Vagina (tissue), 2 donors: ENCODE measurements at regions not wholly inside any gene's neighbourhood (a gene's known extent, or its start where the extent isn't known, plus 50 kb on each side); places are given as distances from the start of the nearest gene placed in this dataset.
"Not testable (repeated sequence)": the region's sequence is repeated elsewhere in the genome, so short reads cannot be mapped to it uniquely, and the experiment has no call there.

Source experiments
- DNase-seq, 2 donors: peaks; one replicate each; pipeline ENCODE4 v3.0.0-alpha.2; 2017; ENCODE audit errors: extremely low spot score in 2 of 2
- H3K27ac ChIP-seq: fragments of 200-600 bp; sonication (generic); one replicate; pipeline ENCODE4 v1.5.1; 2019
- H3K27me3 ChIP-seq: fragments of 200-600 bp; sonication (generic); one replicate; pipeline ENCODE4 v1.5.1; 2019
- H3K36me3 ChIP-seq, 2 donors: fragments of 200-600 bp; sonication (generic); one replicate each; pipeline ENCODE4 v1.5.1; 2017 to 2019
- H3K4me1 ChIP-seq: fragments of 200-600 bp; sonication (generic); one replicate; pipeline ENCODE4 v1.5.1; 2019
- H3K4me3 ChIP-seq, 2 donors: fragments of 200-600 bp; sonication (generic); 1 replicate in 1 of 2; 2 replicates in 1 of 2; pipeline ENCODE4 v1.5.1; 2016 to 2019
- H3K9me3 ChIP-seq: fragments of 200-600 bp; sonication (generic); one replicate; pipeline ENCODE4 v1.5.1; 2019
- POLR2A ChIP-seq, 2 donors: fragments of 450-650 bp; IDR thresholded peaks; one replicate each; pipeline ENCODE4 v1.6.1; 2017; ENCODE audit warnings: antibody characterized with exemption in 2 of 2, mild to moderate bottlenecking in 2 of 2, moderate library complexity in 2 of 2
- POLR2AphosphoS5 ChIP-seq, 2 donors: sonication (generic); formaldehyde crosslinking; IDR thresholded peaks; one replicate each; pipeline ENCODE4 v1.9.0; 2017; ENCODE audit warnings: antibody characterized with exemption in 2 of 2, mild to moderate bottlenecking in 2 of 2, low read depth in 1 of 2; ENCODE audit not compliant: insufficient read depth in 1 of 2
- intact Hi-C: fragments of 100-400 bp; cut with DNase I; formaldehyde crosslinking; loops from one replicate; pipeline ENCODE4 v1.15.1; 2023
- TF ChIP-seq, protein P1 (sequence below), 3 experiments: fragments of 450-650 bp in 2 of 3; fragments of 200-600 bp in 1 of 3; sonication (generic) in 1 of 3; IDR thresholded peaks; one replicate each; pipeline ENCODE4 v1.5.1; 2017 to 2019; ENCODE audit warnings: antibody characterized with exemption in 3 of 3, mild to moderate bottlenecking in 2 of 3, moderate library complexity in 2 of 3

DNA sequence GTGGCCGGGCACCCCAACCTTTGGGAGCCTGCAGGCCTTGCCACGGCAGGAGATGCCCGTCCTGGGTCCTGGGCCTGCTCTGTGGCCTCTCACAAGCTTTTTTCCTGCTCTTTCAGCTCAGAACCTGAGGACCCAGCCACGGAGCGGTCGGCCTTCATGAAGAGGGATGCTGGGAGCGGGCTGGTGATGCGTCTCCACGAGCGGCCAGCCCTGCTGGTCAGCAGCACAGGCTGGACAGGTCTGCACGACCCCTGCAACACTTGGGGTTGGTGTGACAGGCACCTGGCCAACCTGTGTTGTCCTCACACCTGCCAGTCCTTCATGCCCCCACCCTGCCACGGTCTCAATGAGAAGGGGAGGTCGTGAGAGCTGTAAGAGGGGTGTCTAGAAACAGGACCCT is 170.0 kb downstream of the ADRA2C start:
- Histone ChIP-seq H3K4me3 (no peak overlapping the region), H3K27me3 (no peaks in the 10 kb centered on the region), H3K27ac (no peak overlapping the region), H3K9me3 (no peaks in the 10 kb centered on the region), H3K36me3 (no peaks in the 10 kb centered on the region), H3K4me1 (no peaks in the 10 kb centered on the region)
- DNase-seq, result no peak
- no peak for TF ChIP-seq POLR2AphosphoS5 (IDR thresholded peaks at IDR 0.05; ENCODE audit: insufficient read depth in 1 of 2, low read depth in 1 of 2)
- TF ChIP-seq, protein P1, sequence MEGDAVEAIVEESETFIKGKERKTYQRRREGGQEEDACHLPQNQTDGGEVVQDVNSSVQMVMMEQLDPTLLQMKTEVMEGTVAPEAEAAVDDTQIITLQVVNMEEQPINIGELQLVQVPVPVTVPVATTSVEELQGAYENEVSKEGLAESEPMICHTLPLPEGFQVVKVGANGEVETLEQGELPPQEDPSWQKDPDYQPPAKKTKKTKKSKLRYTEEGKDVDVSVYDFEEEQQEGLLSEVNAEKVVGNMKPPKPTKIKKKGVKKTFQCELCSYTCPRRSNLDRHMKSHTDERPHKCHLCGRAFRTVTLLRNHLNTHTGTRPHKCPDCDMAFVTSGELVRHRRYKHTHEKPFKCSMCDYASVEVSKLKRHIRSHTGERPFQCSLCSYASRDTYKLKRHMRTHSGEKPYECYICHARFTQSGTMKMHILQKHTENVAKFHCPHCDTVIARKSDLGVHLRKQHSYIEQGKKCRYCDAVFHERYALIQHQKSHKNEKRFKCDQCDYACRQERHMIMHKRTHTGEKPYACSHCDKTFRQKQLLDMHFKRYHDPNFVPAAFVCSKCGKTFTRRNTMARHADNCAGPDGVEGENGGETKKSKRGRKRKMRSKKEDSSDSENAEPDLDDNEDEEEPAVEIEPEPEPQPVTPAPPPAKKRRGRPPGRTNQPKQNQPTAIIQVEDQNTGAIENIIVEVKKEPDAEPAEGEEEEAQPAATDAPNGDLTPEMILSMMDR (IDR thresholded peaks at IDR 0.05), result no peak
- no peak for TF ChIP-seq POLR2A (IDR thresholded peaks at IDR 0.05)
- intact Hi-C loops, result no loop called here

DNA sequence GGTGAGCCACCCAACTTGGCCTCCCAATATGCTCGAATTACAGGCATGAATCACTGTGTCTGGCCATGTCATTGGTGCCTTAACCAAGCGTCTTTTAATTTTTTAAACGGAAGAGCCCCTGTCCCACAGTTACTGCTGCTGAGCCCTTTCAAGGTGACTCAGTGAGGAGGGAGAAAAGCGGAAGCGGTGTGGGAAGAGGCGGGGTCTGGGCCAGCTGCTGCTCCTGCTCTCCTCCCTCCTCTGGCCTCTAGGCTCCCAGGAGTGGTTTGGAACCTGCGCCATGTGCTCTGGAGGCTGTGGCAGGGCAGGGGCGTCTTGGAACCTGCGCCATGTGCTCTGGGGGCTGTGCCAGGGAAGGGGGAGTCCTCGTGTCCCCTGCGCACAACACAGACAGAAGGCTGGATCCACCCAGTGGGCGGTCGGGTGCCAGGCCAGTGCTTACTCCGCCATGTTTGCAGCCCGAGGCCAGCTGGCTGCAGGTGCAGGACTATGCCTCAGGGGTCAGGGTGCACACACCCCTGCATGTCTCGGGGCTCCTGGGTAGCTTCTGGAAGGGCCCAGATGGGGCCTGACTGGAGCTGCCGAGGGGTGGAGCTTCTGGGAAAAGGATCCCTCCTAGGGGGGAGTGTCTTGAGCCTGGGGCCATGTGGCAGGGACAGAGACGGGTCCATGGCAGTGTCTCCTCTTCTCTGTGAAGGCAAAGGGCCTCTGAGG is 171.8 kb downstream of the ADRA2C start:
- H3K9me3 ChIP-seq, intact Hi-C loops, H3K27ac ChIP-seq, H3K4me3 ChIP-seq, H3K27me3 ChIP-seq, H3K4me1 ChIP-seq, DNase-seq, H3K36me3 ChIP-seq: not testable (repeated sequence)

DNA sequence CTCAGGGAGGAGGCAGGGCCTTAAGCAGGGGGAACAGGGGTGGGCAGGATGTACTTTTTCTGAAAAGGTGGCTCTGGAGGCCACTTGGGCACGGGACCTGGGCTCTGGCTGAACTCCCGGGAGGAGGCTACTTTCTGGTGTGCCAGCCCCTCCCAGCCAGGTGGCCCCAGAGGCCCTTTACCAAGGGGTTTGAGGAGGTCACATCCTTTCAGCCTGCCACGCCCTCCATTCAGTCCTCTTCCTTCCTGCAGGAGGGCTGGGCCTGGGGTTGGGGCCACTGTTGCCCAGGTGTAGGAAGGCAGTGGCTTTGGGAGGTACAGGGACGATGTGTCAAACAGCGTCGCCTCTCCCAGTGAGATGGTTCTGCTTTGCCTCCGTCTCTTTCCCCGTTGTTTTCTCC is 172.5 kb downstream of the ADRA2C start:
- H3K4me1 ChIP-seq, DNase-seq, H3K27me3 ChIP-seq, H3K36me3 ChIP-seq, H3K9me3 ChIP-seq, intact Hi-C loops, H3K27ac ChIP-seq, H3K4me3 ChIP-seq: not testable (repeated sequence)

- H3K9me3 ChIP-seq, H3K4me1 ChIP-seq, DNase-seq, H3K27ac ChIP-seq, H3K36me3 ChIP-seq, H3K4me3 ChIP-seq, H3K27me3 ChIP-seq: not testable (repeated sequence)
- intact Hi-C loops, result loop anchor here (10.0 kb wide), 1 partner anchor 165 kb away; no protein-coding TSS in a partner anchor
These were observed 173.9 kb downstream of the ADRA2C start for GRCh38 chr4:3939954-3940591.

DNA sequence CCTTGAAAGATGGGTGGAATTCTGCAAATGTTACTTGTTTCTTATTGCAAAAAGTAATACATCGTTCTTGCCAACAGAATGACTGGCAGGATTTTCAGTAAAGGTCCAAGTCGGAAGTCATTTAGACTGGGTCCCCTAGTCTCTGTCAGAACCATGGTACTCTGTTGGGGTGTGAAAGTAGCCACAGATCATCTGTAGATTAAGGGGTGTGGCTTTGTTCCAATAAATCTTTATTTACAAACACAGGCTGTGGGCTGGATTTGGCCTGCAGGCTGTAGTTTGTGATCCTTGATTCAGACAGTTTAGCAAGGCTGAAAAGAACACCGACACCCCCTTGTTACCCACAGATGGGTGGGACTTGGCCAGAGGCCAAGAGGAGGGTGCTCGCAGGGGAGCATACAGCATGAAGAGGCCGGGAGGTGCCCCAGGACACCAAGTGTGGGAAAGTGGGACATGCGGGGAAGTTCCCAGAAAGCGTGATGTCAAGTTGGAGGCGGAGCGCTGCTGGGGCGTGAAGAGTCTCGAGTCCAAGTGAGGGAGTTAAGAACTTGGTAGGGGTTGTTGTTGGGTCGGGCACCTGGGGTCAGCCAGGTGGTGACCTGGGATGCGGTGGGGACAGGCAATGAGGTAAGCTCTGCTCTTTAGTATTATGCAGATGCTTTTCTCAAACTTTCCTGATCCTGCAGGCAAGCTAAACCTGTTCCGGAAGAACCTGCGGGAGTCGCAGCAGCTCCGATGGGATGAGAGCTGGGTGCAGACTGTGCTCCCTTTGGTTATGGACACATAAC is 175.7 kb downstream of the ADRA2C start:
- not testable (repeated sequence) for H3K36me3 ChIP-seq, H3K27me3 ChIP-seq, H3K4me1 ChIP-seq, DNase-seq, H3K27ac ChIP-seq, H3K4me3 ChIP-seq, H3K9me3 ChIP-seq
- intact Hi-C loops, result loop anchor here (10.0 kb wide), 1 partner anchor 167 kb away; no protein-coding TSS in a partner anchor

DNA sequence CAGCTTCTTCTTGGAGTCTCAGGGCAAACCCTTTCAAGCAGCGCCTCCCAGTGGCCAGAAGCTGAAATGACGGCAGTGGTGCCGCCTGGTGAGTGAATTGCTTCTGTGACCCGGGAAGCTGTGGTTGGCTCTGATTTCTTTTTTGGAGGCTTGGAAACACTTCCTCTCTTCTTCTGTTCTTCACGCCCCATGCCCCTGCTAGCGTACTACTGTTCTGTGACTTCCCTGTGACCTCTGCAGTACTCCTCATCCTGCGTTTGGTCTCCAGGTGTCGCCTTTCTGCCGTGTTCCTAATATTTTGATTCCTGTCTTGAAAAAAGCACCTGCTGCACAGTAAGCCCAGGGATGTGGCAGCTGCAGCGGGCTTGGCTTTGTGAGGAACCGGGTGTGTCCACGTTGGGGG is 176.4 kb downstream of the ADRA2C start:
- TF ChIP-seq, protein P1 (IDR thresholded peaks at IDR 0.05), result peak in 1 of 3 experiments; percentile 75
- not testable (repeated sequence) for H3K4me3 ChIP-seq, H3K27me3 ChIP-seq, H3K4me1 ChIP-seq, H3K36me3 ChIP-seq, DNase-seq, H3K27ac ChIP-seq, H3K9me3 ChIP-seq
- intact Hi-C loops, result loop anchor here (10.0 kb wide), 1 partner anchor 168 kb away; no protein-coding TSS in a partner anchor

DNA sequence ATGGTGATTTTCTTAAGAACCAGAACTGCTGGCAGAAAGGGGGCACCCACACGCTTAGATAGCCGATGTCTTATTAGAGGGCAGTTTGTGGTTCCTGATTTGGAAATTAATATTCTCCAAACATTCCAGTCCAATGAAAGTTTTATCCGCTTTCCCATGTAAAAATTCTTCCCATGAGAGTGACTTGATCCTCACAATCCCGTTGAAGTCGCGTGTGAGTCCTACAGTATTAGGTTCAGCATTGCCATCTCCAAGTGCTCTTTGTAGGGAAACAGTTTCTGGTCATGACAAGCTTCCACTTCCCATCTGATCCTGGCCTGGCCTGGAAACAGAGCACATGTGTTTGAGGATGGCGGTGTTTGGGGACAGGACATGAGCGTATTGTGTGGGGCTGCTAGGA is 176.9 kb downstream of the ADRA2C start:
- not testable (repeated sequence) for H3K9me3 ChIP-seq, H3K27me3 ChIP-seq, DNase-seq, H3K27ac ChIP-seq, H3K36me3 ChIP-seq, H3K4me3 ChIP-seq, H3K4me1 ChIP-seq
- intact Hi-C loops, result loop anchor here (10.0 kb wide), 1 partner anchor 168 kb away; no protein-coding TSS in a partner anchor
